GM23338 (cell line): ENCODE measurements at regions not wholly inside any gene's neighbourhood (a gene's known extent, or its start where the extent isn't known, plus 50 kb on each side); places are given as distances from the start of the nearest gene placed in this dataset.

Experiments
- CTCF ChIP-seq, 2 experiments: fragments of 200-600 bp in 1 of 2; sonication (generic) in 1 of 2; conservative IDR thresholded peaks; 2 replicates each; pipeline versions ENCODE4 v1.5.1 to v1.6.1; 2016 to 2017; ENCODE audit warnings: antibody characterized with exemption in 2 of 2, low read depth in 2 of 2, mild to moderate bottlenecking in 2 of 2, moderate library complexity in 1 of 2
- ETS1 ChIP-seq: IDR thresholded peaks from 2 replicates; pipeline ENCODE4 v1.6.1; 2016; ENCODE audit warnings: antibody characterized with exemption
- EZH2 ChIP-seq: fragments of 200-600 bp; sonication (generic); IDR thresholded peaks from one replicate; pipeline ENCODE4 v1.8.0; 2017; ENCODE audit warnings: antibody characterized with exemption, mild to moderate bottlenecking, low read depth; ENCODE audit not compliant: unreplicated experiment
- EZH2phosphoT487 ChIP-seq: fragments of 200-600 bp; sonication (generic); IDR thresholded peaks from one replicate; pipeline ENCODE4 v1.8.1; 2018; ENCODE audit warnings: antibody characterized with exemption; ENCODE audit not compliant: unreplicated experiment
- JUNB ChIP-seq: IDR thresholded peaks from one replicate; pipeline ENCODE4 v1.6.1; 2016; ENCODE audit warnings: antibody characterized with exemption; ENCODE audit not compliant: unreplicated experiment
- POLR2AphosphoS5 ChIP-seq: IDR thresholded peaks from 2 replicates; pipeline ENCODE4 v1.6.1; 2016; ENCODE audit warnings: antibody characterized with exemption, low read depth
- ZNF114 ChIP-seq: fragments of 250-450 bp; sonication (Bioruptor Pico); IDR thresholded peaks from 2 replicates; pipeline ENCODE4 v1.5.0; 2020; ENCODE audit warnings: mild to moderate bottlenecking, moderate library complexity
- TF ChIP-seq, protein P1 (sequence below): IDR thresholded peaks from one replicate; pipeline ENCODE4 v1.6.1; 2018; ENCODE audit warnings: antibody characterized with exemption; ENCODE audit not compliant: unreplicated experiment

GRCh38 chr11:112725636-112726035 lies 235.6 kb upstream of the NCAM1 start:
- TF ChIP-seq CTCF (conservative IDR thresholded peaks at IDR 0.05; ENCODE audit: low read depth in 2 of 2) (no peak), EZH2 (no peak), JUNB (no peak), ETS1 (no peak), POLR2AphosphoS5 (no peak), EZH2phosphoT487 (no peak), ZNF114 (no peak)
- TF ChIP-seq, protein P1, sequence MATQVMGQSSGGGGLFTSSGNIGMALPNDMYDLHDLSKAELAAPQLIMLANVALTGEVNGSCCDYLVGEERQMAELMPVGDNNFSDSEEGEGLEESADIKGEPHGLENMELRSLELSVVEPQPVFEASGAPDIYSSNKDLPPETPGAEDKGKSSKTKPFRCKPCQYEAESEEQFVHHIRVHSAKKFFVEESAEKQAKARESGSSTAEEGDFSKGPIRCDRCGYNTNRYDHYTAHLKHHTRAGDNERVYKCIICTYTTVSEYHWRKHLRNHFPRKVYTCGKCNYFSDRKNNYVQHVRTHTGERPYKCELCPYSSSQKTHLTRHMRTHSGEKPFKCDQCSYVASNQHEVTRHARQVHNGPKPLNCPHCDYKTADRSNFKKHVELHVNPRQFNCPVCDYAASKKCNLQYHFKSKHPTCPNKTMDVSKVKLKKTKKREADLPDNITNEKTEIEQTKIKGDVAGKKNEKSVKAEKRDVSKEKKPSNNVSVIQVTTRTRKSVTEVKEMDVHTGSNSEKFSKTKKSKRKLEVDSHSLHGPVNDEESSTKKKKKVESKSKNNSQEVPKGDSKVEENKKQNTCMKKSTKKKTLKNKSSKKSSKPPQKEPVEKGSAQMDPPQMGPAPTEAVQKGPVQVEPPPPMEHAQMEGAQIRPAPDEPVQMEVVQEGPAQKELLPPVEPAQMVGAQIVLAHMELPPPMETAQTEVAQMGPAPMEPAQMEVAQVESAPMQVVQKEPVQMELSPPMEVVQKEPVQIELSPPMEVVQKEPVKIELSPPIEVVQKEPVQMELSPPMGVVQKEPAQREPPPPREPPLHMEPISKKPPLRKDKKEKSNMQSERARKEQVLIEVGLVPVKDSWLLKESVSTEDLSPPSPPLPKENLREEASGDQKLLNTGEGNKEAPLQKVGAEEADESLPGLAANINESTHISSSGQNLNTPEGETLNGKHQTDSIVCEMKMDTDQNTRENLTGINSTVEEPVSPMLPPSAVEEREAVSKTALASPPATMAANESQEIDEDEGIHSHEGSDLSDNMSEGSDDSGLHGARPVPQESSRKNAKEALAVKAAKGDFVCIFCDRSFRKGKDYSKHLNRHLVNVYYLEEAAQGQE: no peak
